SK-N-SH (cell line): ENCODE measurements at regions not wholly inside any gene's neighbourhood (a gene's known extent, or its start where the extent isn't known, plus 50 kb on each side); places are given as distances from the start of the nearest gene placed in this dataset.

ENCODE experiments used
- JUND ChIP-seq: IDR thresholded peaks from 2 replicates; pipeline ENCODE4 v1.4.0; 2012
- MEF2A ChIP-seq: IDR thresholded peaks from 2 replicates; pipeline ENCODE4 v1.4.0; 2012; ENCODE audit warnings: low read depth, borderline replicate concordance
- TF ChIP-seq, protein P1 (sequence below): fragments of 200-600 bp; sonication (generic); IDR thresholded peaks from 2 replicates; pipeline ENCODE4 v1.6.1; 2017; ENCODE audit warnings: antibody characterized with exemption, mild to moderate bottlenecking, moderate library complexity
- TF ChIP-seq, protein P2 (sequence below): IDR thresholded peaks from 2 replicates; pipeline ENCODE4 v1.4.0; 2012; ENCODE audit warnings: low read depth

DNA sequence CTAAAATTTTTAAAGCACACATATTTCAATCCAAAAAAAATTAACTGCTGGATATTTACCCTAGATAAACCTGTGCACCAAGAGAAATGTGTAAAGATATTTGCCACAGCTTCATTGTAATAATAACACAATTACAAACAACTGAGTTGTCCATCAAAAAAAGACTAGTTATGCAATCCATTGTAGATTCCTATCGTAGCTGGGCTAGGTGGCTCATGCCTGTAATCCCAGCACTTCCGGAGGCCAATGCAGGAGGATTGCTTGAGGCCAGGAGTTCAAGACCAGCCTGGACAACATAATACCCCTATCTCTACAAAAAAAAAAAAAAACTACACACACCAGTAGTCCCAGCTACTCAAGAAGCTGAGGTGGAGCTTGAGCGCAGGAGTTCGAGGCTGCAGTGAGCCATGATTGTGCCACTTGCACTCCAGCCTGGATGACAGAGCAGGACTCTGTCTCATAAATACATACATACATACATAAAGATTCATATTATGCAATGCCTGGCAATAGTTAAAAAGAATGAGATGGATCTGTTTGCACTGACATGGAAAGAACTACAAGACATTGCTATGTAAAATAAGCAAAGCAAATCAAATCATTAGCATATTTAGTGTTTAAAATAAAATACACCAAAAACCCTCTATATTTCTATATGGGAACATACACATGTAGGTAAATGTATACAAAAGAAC lies 56.5 kb upstream of the CCDC28A start:
- TF ChIP-seq, protein P1, sequence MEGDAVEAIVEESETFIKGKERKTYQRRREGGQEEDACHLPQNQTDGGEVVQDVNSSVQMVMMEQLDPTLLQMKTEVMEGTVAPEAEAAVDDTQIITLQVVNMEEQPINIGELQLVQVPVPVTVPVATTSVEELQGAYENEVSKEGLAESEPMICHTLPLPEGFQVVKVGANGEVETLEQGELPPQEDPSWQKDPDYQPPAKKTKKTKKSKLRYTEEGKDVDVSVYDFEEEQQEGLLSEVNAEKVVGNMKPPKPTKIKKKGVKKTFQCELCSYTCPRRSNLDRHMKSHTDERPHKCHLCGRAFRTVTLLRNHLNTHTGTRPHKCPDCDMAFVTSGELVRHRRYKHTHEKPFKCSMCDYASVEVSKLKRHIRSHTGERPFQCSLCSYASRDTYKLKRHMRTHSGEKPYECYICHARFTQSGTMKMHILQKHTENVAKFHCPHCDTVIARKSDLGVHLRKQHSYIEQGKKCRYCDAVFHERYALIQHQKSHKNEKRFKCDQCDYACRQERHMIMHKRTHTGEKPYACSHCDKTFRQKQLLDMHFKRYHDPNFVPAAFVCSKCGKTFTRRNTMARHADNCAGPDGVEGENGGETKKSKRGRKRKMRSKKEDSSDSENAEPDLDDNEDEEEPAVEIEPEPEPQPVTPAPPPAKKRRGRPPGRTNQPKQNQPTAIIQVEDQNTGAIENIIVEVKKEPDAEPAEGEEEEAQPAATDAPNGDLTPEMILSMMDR: no peak
- no peak for TF ChIP-seq MEF2A
- TF ChIP-seq JUND: no peak
- TF ChIP-seq, protein P2, sequence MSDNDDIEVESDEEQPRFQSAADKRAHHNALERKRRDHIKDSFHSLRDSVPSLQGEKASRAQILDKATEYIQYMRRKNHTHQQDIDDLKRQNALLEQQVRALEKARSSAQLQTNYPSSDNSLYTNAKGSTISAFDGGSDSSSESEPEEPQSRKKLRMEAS: no peak
